SK-N-SH (cell line): ENCODE measurements at regions not wholly inside any gene's neighbourhood (a gene's known extent, or its start where the extent isn't known, plus 50 kb on each side); places are given as distances from the start of the nearest gene placed in this dataset.

ENCODE experiments used
- CTCF ChIA-PET: fragments of 300-600, 350-600 bp; formaldehyde crosslinking; extraction: SDS; loops from one replicate; lab custom pipeline; 2021; lab: Yijun Ruan, JAX
- POLR2A ChIA-PET: fragments of 350-600 bp; sonication (Branson Sonifier 250); formaldehyde crosslinking; extraction: SDS; loops from one replicate; lab custom pipeline; 2020; ENCODE audit warnings: antibody characterized with exemption, inconsistent platforms; lab: Yijun Ruan, JAX
- DNase-seq: peaks from one replicate; pipeline ENCODE4 v3.0.0; 2012
- H2AFZ ChIP-seq: fragments of 200-600 bp; sonication (generic); 2 replicates; pipeline ENCODE4 v1.8.1; 2016; ENCODE audit warnings: antibody characterized with exemption, mild to moderate bottlenecking, low read depth
- H3F3A ChIP-seq: fragments of 200-600 bp; sonication (generic); replicated peaks from 2 replicates; pipeline ENCODE3; 2016; ENCODE audit warnings: antibody characterized with exemption, mild to moderate bottlenecking; ENCODE audit not compliant: insufficient read depth
- H3K27ac ChIP-seq, 2 experiments: fragments of 200-500 bp in 1 of 2; fragments of 200-600 bp in 1 of 2; sonication (Bioruptor generic) in 1 of 2; sonication (generic), shearing (Covaris generic) in 1 of 2; 2 replicates each; pipeline versions ENCODE4 v1.5.1 to v1.6.1; 2014 to 2016; ENCODE audit warnings: low read depth in 2 of 2, inconsistent platforms in 1 of 2, low read length in 1 of 2, mild to moderate bottlenecking in 1 of 2, mixed read lengths in 1 of 2
- H3K27me3 ChIP-seq: fragments of 200-600 bp; sonication (generic), shearing (Covaris generic); 2 replicates; pipeline ENCODE4 v1.6.1; 2016; ENCODE audit warnings: mixed run types; ENCODE audit not compliant: insufficient read depth
- H3K36me3 ChIP-seq, 2 experiments: fragments of 200-500 bp in 1 of 2; fragments of 200-600 bp in 1 of 2; sonication (Bioruptor generic) in 1 of 2; sonication (generic) in 1 of 2; replicated peaks in 1 of 2; 2 replicates each; pipeline versions ENCODE3 to v1.5.1; 2014 to 2016; ENCODE audit warnings: low read length in 1 of 2, mild to moderate bottlenecking in 1 of 2; ENCODE audit not compliant: insufficient read depth in 2 of 2, control insufficient read depth in 1 of 2
- H3K4me1 ChIP-seq, 2 experiments: fragments of 200-500 bp in 1 of 2; fragments of 200-600 bp in 1 of 2; sonication (Bioruptor generic) in 1 of 2; sonication (generic), shearing (Covaris generic) in 1 of 2; 2 replicates each; pipeline versions ENCODE4 v1.5.1 to v1.6.1; 2014 to 2016; ENCODE audit warnings: low read depth in 1 of 2, low read length in 1 of 2, mixed run types in 1 of 2; ENCODE audit not compliant: insufficient read depth in 2 of 2, control insufficient read depth in 1 of 2
- H3K4me2 ChIP-seq: fragments of 200-600 bp; sonication (generic), shearing (Covaris generic); 2 replicates; pipeline ENCODE4 v1.6.1; 2017; ENCODE audit warnings: mixed run types
- H3K4me3 ChIP-seq, 2 experiments: fragments of 200-500 bp in 1 of 2; fragments of 200-600 bp in 1 of 2; sonication (Bioruptor generic) in 1 of 2; sonication (generic), shearing (Covaris generic) in 1 of 2; 2 replicates each; pipeline versions ENCODE4 v1.5.1 to v1.8.1; 2014 to 2016; ENCODE audit warnings: low read depth in 2 of 2, inconsistent platforms in 1 of 2, low read length in 1 of 2, mild to moderate bottlenecking in 1 of 2, mixed read lengths in 1 of 2, moderate library complexity in 1 of 2
- H3K79me2 ChIP-seq: fragments of 200-600 bp; sonication (generic); 2 replicates; pipeline ENCODE4 v1.8.1; 2017; ENCODE audit warnings: mild to moderate bottlenecking; ENCODE audit not compliant: insufficient read depth
- H3K9ac ChIP-seq: fragments of 200-600 bp; sonication (generic); 2 replicates; pipeline ENCODE4 v1.6.1; 2017; ENCODE audit warnings: mixed run types
- H3K9me2 ChIP-seq: fragments of 200-600 bp; sonication (generic); 2 replicates; pipeline ENCODE4 v1.6.1; 2017; ENCODE audit warnings: mixed run types
- H3K9me3 ChIP-seq: fragments of 200-600 bp; sonication (generic); 2 replicates; pipeline ENCODE4 v1.6.1; 2017; ENCODE audit warnings: mixed run types, mild to moderate bottlenecking, moderate library complexity
- H4K20me1 ChIP-seq: fragments of 200-600 bp; sonication (generic); 2 replicates; pipeline ENCODE4 v1.6.1; 2017; ENCODE audit warnings: mild to moderate bottlenecking, mixed run types; ENCODE audit not compliant: insufficient read depth
- CHD2 ChIP-seq: fragments of 150-350 bp; IDR thresholded peaks from 2 replicates; pipeline ENCODE4 v1.6.1; 2018; ENCODE audit warnings: low read length; ENCODE audit not compliant: partially characterized antibody
- EP300 ChIP-seq, 2 experiments: IDR thresholded peaks; 2 replicates each; pipeline versions ENCODE4 v1.4.0 to v1.6.1; 2012; ENCODE audit warnings: borderline replicate concordance in 1 of 2, low read depth in 1 of 2, low read length in 1 of 2
- EZH2phosphoT487 ChIP-seq: fragments of 200-600 bp; sonication (generic); IDR thresholded peaks from 2 replicates; pipeline ENCODE4 v1.6.1; 2017; ENCODE audit warnings: low read depth, mixed run types, mild to moderate bottlenecking, antibody characterized with exemption, moderate library complexity, borderline replicate concordance
- FOSL2 ChIP-seq: IDR thresholded peaks from 2 replicates; pipeline ENCODE4 v1.4.0; 2012; ENCODE audit warnings: low read depth, mild to moderate bottlenecking, moderate library complexity, borderline replicate concordance
- FOXJ3 ChIP-seq: sonication (generic); formaldehyde crosslinking; IDR thresholded peaks from 2 replicates; pipeline ENCODE4 v1.5.1; 2020; ENCODE audit warnings: mild to moderate bottlenecking, missing genetic modification reagents
- FOXM1 ChIP-seq: IDR thresholded peaks from 2 replicates; pipeline ENCODE4 v1.4.0; 2012; ENCODE audit warnings: low read depth, mild to moderate bottlenecking
- IRF3 ChIP-seq: fragments of 150-350 bp; IDR thresholded peaks from 2 replicates; pipeline ENCODE4 v1.6.1; 2016; ENCODE audit warnings: mild to moderate bottlenecking, low read depth, low read length
- MEF2A ChIP-seq: IDR thresholded peaks from 2 replicates; pipeline ENCODE4 v1.4.0; 2012; ENCODE audit warnings: low read depth, borderline replicate concordance
- NRF1 ChIP-seq: IDR thresholded peaks from 2 replicates; pipeline ENCODE4 v1.6.1; 2012; ENCODE audit warnings: low read depth, mild to moderate bottlenecking, low read length
- PBX3 ChIP-seq: IDR thresholded peaks from 2 replicates; pipeline ENCODE4; 2012
- REST ChIP-seq: IDR thresholded peaks from 2 replicates; pipeline ENCODE4 v1.6.1; 2012; ENCODE audit warnings: mild to moderate bottlenecking, low read depth, low read length, moderate library complexity
- RFX5 ChIP-seq: IDR thresholded peaks from 2 replicates; pipeline ENCODE4 v1.6.1; 2012; ENCODE audit warnings: mild to moderate bottlenecking, improper control_type of control experiment, low read length
- SIN3A ChIP-seq: IDR thresholded peaks from 2 replicates; pipeline ENCODE4 v1.6.1; 2012; ENCODE audit warnings: low read depth, mild to moderate bottlenecking, low read length, moderate library complexity, borderline replicate concordance
- TAF1 ChIP-seq: IDR thresholded peaks from 2 replicates; pipeline ENCODE4 v1.6.1; 2012; ENCODE audit warnings: low read depth, mild to moderate bottlenecking, low read length, moderate library complexity, borderline replicate concordance
- YY1 ChIP-seq: IDR thresholded peaks from 2 replicates; pipeline ENCODE4 v1.4.0; 2012; ENCODE audit warnings: low read depth, mild to moderate bottlenecking
- ZBTB33 ChIP-seq: IDR thresholded peaks from 2 replicates; pipeline ENCODE4 v1.4.0; 2012; ENCODE audit warnings: low read depth, borderline replicate concordance
- WGBS: methylation state at CpG from one replicate; pipeline ENCODE4 v1.1.6; 2017; ENCODE audit warnings: low lambda C conversion rate; 5-methylcytosine and 5-hydroxymethylcytosine counted together

GRCh38 chr3:59299561-59299960 lies 249.7 kb upstream of the CFAP20DC start:
- Histone ChIP-seq H4K20me1 (no peaks in the 10 kb centered on the region), H3K9me2 (no peaks in the 10 kb centered on the region), H3K4me1 (peaks cover 0 to 3% of the 10 kb centered on the region in 2 experiments; a peak in 1 of 4 replicates), H3K9ac (no peak overlapping the region), H3K36me3 (no peaks in the 10 kb centered on the region), H2AFZ (no peak overlapping the region), H3K4me2 (no peak overlapping the region), H3K79me2 (no peaks in the 10 kb centered on the region), H3K4me3 (no peak overlapping the region), H3K27me3 (no peaks in the 10 kb centered on the region), H3K27ac (no peak overlapping the region), H3K9me3 (no peaks in the 10 kb centered on the region), H3F3A (no peaks in the 10 kb centered on the region)
- TF ChIP-seq REST (no peak), EZH2phosphoT487 (no peak), MEF2A (no peak), FOXJ3 (CRISPR knock-in tag) (no peak), IRF3 (no peak)
- DNase-seq, result peak; percentile 5
- WGBS, result 8% methylated on average over 2 of the region's 2 CpGs
- ChIA-PET CTCF (interaction anchor here (1.2 kb wide), 1 partner anchor 11 kb away, joined by 3 read pairs; no protein-coding TSS in a partner anchor), POLR2A (no interaction called here)

GRCh38 chr3:59290358-59290757 lies 240.5 kb upstream of the CFAP20DC start:
- POLR2A ChIA-PET, result no interaction called here
- no peaks in the 10 kb centered on the region for H3K4me1 ChIP-seq
- no peak overlapping the region for H3K4me3 ChIP-seq
- H3K79me2 ChIP-seq, result no peaks in the 10 kb centered on the region
- no peak overlapping the region for H2AFZ ChIP-seq
- no peak overlapping the region for H3K4me2 ChIP-seq
- no peaks in the 10 kb centered on the region for H3K9me2 ChIP-seq
- H3F3A ChIP-seq, result no peaks in the 10 kb centered on the region
- no peak for DNase-seq
- no peaks in the 10 kb centered on the region for H4K20me1 ChIP-seq
- no peak overlapping the region for H3K9ac ChIP-seq
- no peaks in the 10 kb centered on the region for H3K9me3 ChIP-seq
- no peaks in the 10 kb centered on the region for H3K36me3 ChIP-seq
- H3K27me3 ChIP-seq, result no peaks in the 10 kb centered on the region
- no peak overlapping the region for H3K27ac ChIP-seq
- TF ChIP-seq FOSL2 (no peak), PBX3 (no peak), EP300 (IDR thresholded peaks at IDR 0.05; ENCODE audit: borderline replicate concordance in 1 of 2, low read depth in 1 of 2, low read length in 1 of 2) (no peak), NRF1 (no peak), FOXM1 (no peak), CHD2 (no peak), RFX5 (no peak), TAF1 (no peak), IRF3 (no peak), YY1 (no peak), SIN3A (no peak), ZBTB33 (no peak)
- CTCF ChIA-PET, result no interaction called here
